ENCODE measurements at regions not wholly inside any gene's neighbourhood (a gene's known extent, or its start where the extent isn't known, plus 50 kb on each side); places are given as distances from the start of the nearest gene placed in this dataset.
A peak's percentile ranks its signal among the peaks of the same experiment; 100 is the strongest.
"Not testable (repeated sequence)": the region's sequence is repeated elsewhere in the genome, so short reads cannot be mapped to it uniquely, and the experiment has no call there.

- H3K27me3 Mint-ChIP-seq: no peaks in the 10 kb centered on the region
- H3K4me3 Mint-ChIP-seq: no peak overlapping the region
- no peak overlapping the region for H3K27ac Mint-ChIP-seq
- DNase-seq: no peak
- no peaks in the 10 kb centered on the region for H3K36me3 Mint-ChIP-seq
- H3K9me3 Mint-ChIP-seq: peaks cover 2% of the 10 kb centered on the region
- peaks cover 9% of the 10 kb centered on the region for H3K4me1 Mint-ChIP-seq
- CTCF ChIA-PET: no interaction called here
These were observed 431.8 kb upstream of the NOX3 start for GRCh38 chr6:155887421-155887820.

GRCh38 chr6:155883741-155884140 lies 428.1 kb upstream of the NOX3 start:
- Mint-ChIP-seq H3K27me3 (no peaks in the 10 kb centered on the region), H3K36me3 (no peaks in the 10 kb centered on the region), H3K4me1 (peaks cover 17% of the 10 kb centered on the region), H3K4me3 (no peak overlapping the region), H3K9me3 (no peaks in the 10 kb centered on the region), H3K27ac (no peak overlapping the region)
- CTCF ChIA-PET: no interaction called here
- DNase-seq: no peak

- H3K27me3 Mint-ChIP-seq: no peaks in the 10 kb centered on the region
- H3K9me3 Mint-ChIP-seq: no peaks in the 10 kb centered on the region
- no peak overlapping the region for H3K27ac Mint-ChIP-seq
- no peaks in the 10 kb centered on the region for H3K36me3 Mint-ChIP-seq
- peaks cover 17% of the 10 kb centered on the region for H3K4me1 Mint-ChIP-seq
- no peak overlapping the region for H3K4me3 Mint-ChIP-seq
- CTCF ChIA-PET: no interaction called here
- DNase-seq: no peak
These were observed 427.7 kb upstream of the NOX3 start for GRCh38 chr6:155883334-155883731.

GRCh38 chr6:155882527-155883333 lies 427.1 kb upstream of the NOX3 start:
- no peaks in the 10 kb centered on the region for H3K36me3 Mint-ChIP-seq
- CTCF ChIA-PET: no interaction called here
- peaks cover 17% of the 10 kb centered on the region for H3K4me1 Mint-ChIP-seq
- no peak overlapping the region for H3K4me3 Mint-ChIP-seq
- no peaks in the 10 kb centered on the region for H3K27me3 Mint-ChIP-seq
- no peak for DNase-seq
- peak overlapping the region; percentile 55 for H3K27ac Mint-ChIP-seq
- no peaks in the 10 kb centered on the region for H3K9me3 Mint-ChIP-seq

- CTCF ChIA-PET: no interaction called here
- no peak for DNase-seq
- H3K27me3 Mint-ChIP-seq: no peaks in the 10 kb centered on the region
- no peaks in the 10 kb centered on the region for H3K36me3 Mint-ChIP-seq
- H3K27ac Mint-ChIP-seq: peak overlapping the region; percentile 55
- H3K9me3 Mint-ChIP-seq: no peaks in the 10 kb centered on the region
- no peak overlapping the region for H3K4me3 Mint-ChIP-seq
- H3K4me1 Mint-ChIP-seq: peaks cover 17% of the 10 kb centered on the region
These were observed 426.3 kb upstream of the NOX3 start for GRCh38 chr6:155881826-155882526.

GRCh38 chr6:155880900-155881299 lies 425.3 kb upstream of the NOX3 start:
- Mint-ChIP-seq H3K27ac (no peak overlapping the region), H3K9me3 (no peaks in the 10 kb centered on the region), H3K4me3 (no peak overlapping the region), H3K4me1 (peaks cover 17% of the 10 kb centered on the region), H3K36me3 (no peaks in the 10 kb centered on the region), H3K27me3 (no peaks in the 10 kb centered on the region)
- CTCF ChIA-PET: no interaction called here
- no peak for DNase-seq

- no peak for DNase-seq
- Mint-ChIP-seq H3K27me3 (no peaks in the 10 kb centered on the region), H3K9me3 (no peaks in the 10 kb centered on the region), H3K4me3 (no peak overlapping the region), H3K4me1 (peaks cover 3% of the 10 kb centered on the region), H3K36me3 (no peaks in the 10 kb centered on the region), H3K27ac (no peak overlapping the region)
- CTCF ChIA-PET: no interaction called here
These were observed 417.3 kb upstream of the NOX3 start for GRCh38 chr6:155872961-155873360.

GRCh38 chr6:155867682-155868081 lies 412.0 kb upstream of the NOX3 start:
- Mint-ChIP-seq H3K27me3 (no peaks in the 10 kb centered on the region), H3K36me3 (no peaks in the 10 kb centered on the region), H3K4me3 (no peak overlapping the region), H3K9me3 (peaks cover 2% of the 10 kb centered on the region), H3K27ac (no peak overlapping the region), H3K4me1 (no peaks in the 10 kb centered on the region)
- no peak for DNase-seq
- CTCF ChIA-PET: no interaction called here

- H3K27me3 Mint-ChIP-seq, H3K4me1 Mint-ChIP-seq, H3K36me3 Mint-ChIP-seq, H3K4me3 Mint-ChIP-seq, H3K27ac Mint-ChIP-seq, DNase-seq, CTCF ChIA-PET, H3K9me3 Mint-ChIP-seq: not testable (repeated sequence)
These were observed 411.2 kb upstream of the NOX3 start for GRCh38 chr6:155866676-155867390.

- no peaks in the 10 kb centered on the region for H3K27me3 Mint-ChIP-seq
- no peaks in the 10 kb centered on the region for H3K36me3 Mint-ChIP-seq
- CTCF ChIA-PET: no interaction called here
- H3K9me3 Mint-ChIP-seq: no peaks in the 10 kb centered on the region
- H3K4me3 Mint-ChIP-seq: no peak overlapping the region
- H3K27ac Mint-ChIP-seq: no peak overlapping the region
- no peak for DNase-seq
- no peaks in the 10 kb centered on the region for H3K4me1 Mint-ChIP-seq
These were observed 406.2 kb upstream of the NOX3 start for GRCh38 chr6:155861821-155862220.

GRCh38 chr6:155858906-155859305 lies 403.3 kb upstream of the NOX3 start:
- CTCF ChIA-PET, H3K27ac Mint-ChIP-seq: not testable (repeated sequence)

GRCh38 chr6:155854787-155855186 lies 399.1 kb upstream of the NOX3 start:
- DNase-seq: no peak
- Mint-ChIP-seq H3K36me3 (no peaks in the 10 kb centered on the region), H3K27ac (no peak overlapping the region), H3K4me1 (no peaks in the 10 kb centered on the region), H3K9me3 (no peaks in the 10 kb centered on the region), H3K27me3 (no peaks in the 10 kb centered on the region), H3K4me3 (no peak overlapping the region)
- CTCF ChIA-PET: no interaction called here

More at GRCh38 chr6:155858906-155859305, 403.3 kb upstream of the NOX3 start:
- not testable (repeated sequence) for DNase-seq, H3K36me3 Mint-ChIP-seq, H3K4me3 Mint-ChIP-seq, H3K27me3 Mint-ChIP-seq, H3K9me3 Mint-ChIP-seq, H3K4me1 Mint-ChIP-seq

- no peak overlapping the region for H3K4me3 Mint-ChIP-seq
- H3K27ac Mint-ChIP-seq: no peak overlapping the region
- H3K4me1 Mint-ChIP-seq: no peaks in the 10 kb centered on the region
- H3K36me3 Mint-ChIP-seq: no peaks in the 10 kb centered on the region
- H3K27me3 Mint-ChIP-seq: no peaks in the 10 kb centered on the region
- CTCF ChIA-PET: no interaction called here
- no peak for DNase-seq
- H3K9me3 Mint-ChIP-seq: no peaks in the 10 kb centered on the region
These were observed 397.4 kb upstream of the NOX3 start for GRCh38 chr6:155853011-155853410.

- Mint-ChIP-seq H3K27ac (no peak overlapping the region), H3K9me3 (no peaks in the 10 kb centered on the region), H3K36me3 (no peaks in the 10 kb centered on the region), H3K27me3 (no peaks in the 10 kb centered on the region), H3K4me3 (no peak overlapping the region), H3K4me1 (no peaks in the 10 kb centered on the region)
- CTCF ChIA-PET: no interaction called here
- DNase-seq: no peak
These were observed 394.8 kb upstream of the NOX3 start for GRCh38 chr6:155850408-155850841.

- H3K4me3 Mint-ChIP-seq: no peak overlapping the region
- CTCF ChIA-PET: interaction anchor here (0.8 kb wide), 1 partner anchor 267 kb away, joined by 3 read pairs; no protein-coding TSS in a partner anchor
- H3K9me3 Mint-ChIP-seq: no peaks in the 10 kb centered on the region
- DNase-seq: no peak
- no peaks in the 10 kb centered on the region for H3K4me1 Mint-ChIP-seq
- H3K27me3 Mint-ChIP-seq: no peaks in the 10 kb centered on the region
- no peak overlapping the region for H3K27ac Mint-ChIP-seq
- H3K36me3 Mint-ChIP-seq: no peaks in the 10 kb centered on the region
These were observed 392.1 kb upstream of the NOX3 start for GRCh38 chr6:155847711-155848110.
